ENCODE measurements at regions not wholly inside any gene's neighbourhood (a gene's known extent, or its start where the extent isn't known, plus 50 kb on each side); places are given as distances from the start of the nearest gene placed in this dataset.

DNA sequence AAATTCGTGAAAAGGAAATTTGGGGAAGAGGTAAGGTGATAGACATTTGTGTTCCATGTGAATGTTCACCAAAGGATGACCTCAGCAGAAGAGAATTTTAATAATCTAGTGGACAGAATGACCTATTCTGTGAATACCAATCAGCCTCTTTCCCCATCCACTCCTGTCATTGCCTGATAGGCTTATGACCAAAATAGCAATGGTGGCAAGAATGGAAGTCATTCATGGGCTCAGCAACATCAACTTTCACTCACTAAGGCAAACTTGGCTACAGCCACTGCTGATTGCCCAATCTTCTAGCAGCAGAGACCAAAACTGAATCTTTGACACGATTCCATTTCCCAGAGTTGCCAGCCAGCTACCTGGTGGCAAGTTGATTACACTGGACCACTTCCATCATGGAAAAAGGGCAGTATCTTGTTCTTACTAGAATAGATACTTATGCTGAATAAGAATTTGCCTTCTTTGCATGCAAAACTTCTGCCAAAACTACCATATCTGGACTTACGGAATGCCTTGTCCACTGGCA is 348.7 kb upstream of the PBX1 start:
- no peak overlapping the region for H3K27ac ChIP-seq (replicated peaks)
- H3K27me3 ChIP-seq (ENCODE audit: insufficient read depth, poor library complexity, severe bottlenecking): no peaks in the 10 kb centered on the region
- DNase-seq (ENCODE audit: low read depth in 1 of 2, low spot score in 1 of 2): no peak
- TF ChIP-seq, protein P1, sequence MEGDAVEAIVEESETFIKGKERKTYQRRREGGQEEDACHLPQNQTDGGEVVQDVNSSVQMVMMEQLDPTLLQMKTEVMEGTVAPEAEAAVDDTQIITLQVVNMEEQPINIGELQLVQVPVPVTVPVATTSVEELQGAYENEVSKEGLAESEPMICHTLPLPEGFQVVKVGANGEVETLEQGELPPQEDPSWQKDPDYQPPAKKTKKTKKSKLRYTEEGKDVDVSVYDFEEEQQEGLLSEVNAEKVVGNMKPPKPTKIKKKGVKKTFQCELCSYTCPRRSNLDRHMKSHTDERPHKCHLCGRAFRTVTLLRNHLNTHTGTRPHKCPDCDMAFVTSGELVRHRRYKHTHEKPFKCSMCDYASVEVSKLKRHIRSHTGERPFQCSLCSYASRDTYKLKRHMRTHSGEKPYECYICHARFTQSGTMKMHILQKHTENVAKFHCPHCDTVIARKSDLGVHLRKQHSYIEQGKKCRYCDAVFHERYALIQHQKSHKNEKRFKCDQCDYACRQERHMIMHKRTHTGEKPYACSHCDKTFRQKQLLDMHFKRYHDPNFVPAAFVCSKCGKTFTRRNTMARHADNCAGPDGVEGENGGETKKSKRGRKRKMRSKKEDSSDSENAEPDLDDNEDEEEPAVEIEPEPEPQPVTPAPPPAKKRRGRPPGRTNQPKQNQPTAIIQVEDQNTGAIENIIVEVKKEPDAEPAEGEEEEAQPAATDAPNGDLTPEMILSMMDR (IDR thresholded peaks at IDR 0.05; ENCODE audit: insufficient read depth, low read length): no peak
- TF ChIP-seq, protein P2, sequence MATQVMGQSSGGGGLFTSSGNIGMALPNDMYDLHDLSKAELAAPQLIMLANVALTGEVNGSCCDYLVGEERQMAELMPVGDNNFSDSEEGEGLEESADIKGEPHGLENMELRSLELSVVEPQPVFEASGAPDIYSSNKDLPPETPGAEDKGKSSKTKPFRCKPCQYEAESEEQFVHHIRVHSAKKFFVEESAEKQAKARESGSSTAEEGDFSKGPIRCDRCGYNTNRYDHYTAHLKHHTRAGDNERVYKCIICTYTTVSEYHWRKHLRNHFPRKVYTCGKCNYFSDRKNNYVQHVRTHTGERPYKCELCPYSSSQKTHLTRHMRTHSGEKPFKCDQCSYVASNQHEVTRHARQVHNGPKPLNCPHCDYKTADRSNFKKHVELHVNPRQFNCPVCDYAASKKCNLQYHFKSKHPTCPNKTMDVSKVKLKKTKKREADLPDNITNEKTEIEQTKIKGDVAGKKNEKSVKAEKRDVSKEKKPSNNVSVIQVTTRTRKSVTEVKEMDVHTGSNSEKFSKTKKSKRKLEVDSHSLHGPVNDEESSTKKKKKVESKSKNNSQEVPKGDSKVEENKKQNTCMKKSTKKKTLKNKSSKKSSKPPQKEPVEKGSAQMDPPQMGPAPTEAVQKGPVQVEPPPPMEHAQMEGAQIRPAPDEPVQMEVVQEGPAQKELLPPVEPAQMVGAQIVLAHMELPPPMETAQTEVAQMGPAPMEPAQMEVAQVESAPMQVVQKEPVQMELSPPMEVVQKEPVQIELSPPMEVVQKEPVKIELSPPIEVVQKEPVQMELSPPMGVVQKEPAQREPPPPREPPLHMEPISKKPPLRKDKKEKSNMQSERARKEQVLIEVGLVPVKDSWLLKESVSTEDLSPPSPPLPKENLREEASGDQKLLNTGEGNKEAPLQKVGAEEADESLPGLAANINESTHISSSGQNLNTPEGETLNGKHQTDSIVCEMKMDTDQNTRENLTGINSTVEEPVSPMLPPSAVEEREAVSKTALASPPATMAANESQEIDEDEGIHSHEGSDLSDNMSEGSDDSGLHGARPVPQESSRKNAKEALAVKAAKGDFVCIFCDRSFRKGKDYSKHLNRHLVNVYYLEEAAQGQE (IDR thresholded peaks at IDR 0.05; ENCODE audit: insufficient replicate concordance, low read depth): no peak
- TF ChIP-seq GABPA (IDR thresholded peaks at IDR 0.05; ENCODE audit: low read depth): no peak
- H3K4me3 ChIP-seq (replicated peaks; ENCODE audit: insufficient read depth, low read length): no peak overlapping the region

DNA sequence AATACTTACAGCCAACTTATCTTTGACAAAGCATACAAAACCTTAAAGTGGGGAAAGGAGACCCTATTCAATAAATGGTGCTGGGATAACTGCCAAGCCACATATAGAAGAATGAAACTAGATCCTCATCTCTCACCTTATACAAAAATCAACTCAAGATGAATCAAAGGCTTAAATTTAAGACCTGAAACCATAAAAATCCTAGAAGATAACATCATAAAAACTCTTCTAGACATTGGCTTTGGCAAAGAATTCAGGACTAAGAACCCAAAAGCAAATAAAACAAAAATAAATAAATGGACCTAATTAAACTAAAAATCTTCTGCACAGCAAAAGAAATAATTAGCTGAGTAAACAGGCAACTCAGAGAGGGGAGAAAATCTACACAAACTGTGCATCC is 335.6 kb upstream of the PBX1 start:
- no peaks in the 10 kb centered on the region for H3K27me3 ChIP-seq (ENCODE audit: insufficient read depth, poor library complexity, severe bottlenecking)
- TF ChIP-seq GABPA (IDR thresholded peaks at IDR 0.05; ENCODE audit: low read depth) (no peak), POLR2AphosphoS5 (IDR thresholded peaks at IDR 0.05; ENCODE audit: low read depth) (no peak), SPI1 (IDR thresholded peaks at IDR 0.05; ENCODE audit: borderline replicate concordance, low read depth) (no peak)
- TF ChIP-seq, protein P1 (IDR thresholded peaks at IDR 0.05; ENCODE audit: insufficient read depth, low read length): no peak
- TF ChIP-seq, protein P2 (IDR thresholded peaks at IDR 0.05; ENCODE audit: insufficient replicate concordance, low read depth): no peak
- no peak overlapping the region for H3K4me3 ChIP-seq (replicated peaks; ENCODE audit: insufficient read depth, low read length)
- DNase-seq (ENCODE audit: low read depth in 1 of 2, low spot score in 1 of 2): no peak
- no peak overlapping the region for H3K27ac ChIP-seq (replicated peaks)

DNA sequence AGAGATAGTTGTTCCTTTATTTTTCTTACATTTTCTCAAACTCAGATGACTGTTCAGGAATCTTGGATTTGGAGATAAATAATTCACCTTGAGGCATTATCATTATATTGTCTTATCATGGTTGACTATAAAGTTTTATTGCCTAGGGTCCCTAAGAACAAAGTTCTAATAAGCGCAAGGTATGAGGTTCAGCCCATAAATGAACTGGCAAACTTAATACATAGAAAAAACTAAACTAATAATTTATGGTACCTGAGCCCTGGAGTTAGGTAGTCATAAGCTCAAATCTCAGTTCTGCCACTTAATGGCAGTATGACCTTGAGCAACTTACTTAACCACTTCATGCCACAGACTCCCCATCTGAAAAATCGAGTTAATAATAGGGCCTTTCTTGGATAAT is 334.0 kb upstream of the PBX1 start:
- TF ChIP-seq GABPA (IDR thresholded peaks at IDR 0.05; ENCODE audit: low read depth) (no peak), SPI1 (IDR thresholded peaks at IDR 0.05; ENCODE audit: borderline replicate concordance, low read depth) (no peak), POLR2AphosphoS5 (IDR thresholded peaks at IDR 0.05; ENCODE audit: low read depth) (no peak)
- TF ChIP-seq, protein P2 (IDR thresholded peaks at IDR 0.05; ENCODE audit: insufficient replicate concordance, low read depth): no peak
- TF ChIP-seq, protein P1 (IDR thresholded peaks at IDR 0.05; ENCODE audit: insufficient read depth, low read length): no peak

More for the DNA sequence above, 334.0 kb upstream of the PBX1 start:
- no peak for DNase-seq (ENCODE audit: low read depth in 1 of 2, low spot score in 1 of 2)
- no peak overlapping the region for H3K27ac ChIP-seq (replicated peaks)
- H3K27me3 ChIP-seq (ENCODE audit: insufficient read depth, poor library complexity, severe bottlenecking): no peaks in the 10 kb centered on the region
- no peak overlapping the region for H3K4me3 ChIP-seq (replicated peaks; ENCODE audit: insufficient read depth, low read length)

All from HL-60 (cell line).